ENCODE measurements at regions not wholly inside any gene's neighbourhood (a gene's known extent, or its start where the extent isn't known, plus 50 kb on each side); places are given as distances from the start of the nearest gene placed in this dataset.

DNA sequence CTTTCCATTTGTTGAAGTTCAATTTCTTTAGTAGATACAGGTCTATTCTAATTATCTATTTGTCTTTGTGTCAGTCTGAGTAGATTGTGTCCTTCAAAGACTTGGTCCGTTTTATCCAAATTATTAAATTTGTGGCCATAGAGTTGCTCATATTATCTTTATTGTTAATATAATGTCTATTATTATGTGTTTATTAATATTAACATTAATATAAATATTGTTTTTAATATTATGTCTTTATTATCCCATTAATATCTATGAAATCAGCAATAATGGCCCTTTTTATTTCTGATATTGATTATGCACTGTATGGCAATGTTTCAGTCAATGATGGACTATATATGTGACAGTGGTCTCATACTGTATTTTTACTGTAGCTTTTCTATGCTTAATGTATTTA, 2067.3 kb upstream of the AGA start:
- TF ChIP-seq POLR2AphosphoS5 (IDR thresholded peaks at IDR 0.05; ENCODE audit: borderline replicate concordance, low read depth, low read length) (no peak), EZH2 (IDR thresholded peaks at IDR 0.05) (no peak)
